Lower leg skin (tissue), 3 donors: ENCODE measurements at regions not wholly inside any gene's neighbourhood (a gene's known extent, or its start where the extent isn't known, plus 50 kb on each side); places are given as distances from the start of the nearest gene placed in this dataset.

Experiments
- POLR2A ChIP-seq, 2 donors: fragments of 450-650 bp; IDR thresholded peaks; one replicate each; pipeline ENCODE4 v1.6.1; 2016 to 2017; ENCODE audit warnings: antibody characterized with exemption in 2 of 2, mild to moderate bottlenecking in 1 of 2, moderate library complexity in 1 of 2
- TF ChIP-seq, protein P1 (sequence below), 3 donors: fragments of 450-650 bp; IDR thresholded peaks; one replicate each; pipeline ENCODE4 v1.5.1; 2016; ENCODE audit warnings: antibody characterized with exemption in 3 of 3, mild to moderate bottlenecking in 3 of 3, moderate library complexity in 2 of 3

DNA sequence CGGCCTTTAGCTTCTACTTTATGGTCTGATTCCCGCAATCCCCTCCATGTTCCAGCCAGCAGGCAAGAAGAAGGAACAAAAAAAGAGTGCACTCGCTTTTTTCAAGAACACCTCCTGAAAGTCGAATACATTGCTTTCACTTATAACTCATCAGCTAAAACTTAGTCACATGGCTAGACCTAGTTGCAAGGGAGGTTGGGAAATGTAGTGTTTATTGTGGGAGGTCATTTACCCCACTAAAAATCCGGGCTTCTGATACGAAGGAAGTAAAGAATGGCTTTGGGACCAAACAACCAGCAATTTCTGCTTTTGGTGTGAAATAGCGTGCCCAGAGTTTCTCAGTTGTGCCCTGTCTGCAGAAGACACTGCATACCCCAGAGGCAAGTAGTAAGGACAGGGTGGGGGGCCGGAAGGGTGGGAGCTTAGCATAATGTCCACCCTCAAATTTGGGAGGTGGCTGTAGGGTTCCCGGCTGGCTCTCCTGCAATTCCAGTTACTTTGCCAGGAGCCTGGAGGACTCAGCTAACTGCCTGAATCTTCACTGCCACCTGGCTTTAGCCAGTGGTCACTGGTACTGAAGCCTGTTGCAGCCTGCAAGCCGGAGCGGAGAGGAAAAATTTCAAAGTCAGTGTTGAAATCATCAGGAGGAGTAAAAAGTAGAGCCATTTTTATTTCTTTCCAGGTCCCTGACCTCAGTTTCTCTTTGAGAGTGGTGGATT is 57.7 kb upstream of the F3 start:
- TF ChIP-seq, protein P1, sequence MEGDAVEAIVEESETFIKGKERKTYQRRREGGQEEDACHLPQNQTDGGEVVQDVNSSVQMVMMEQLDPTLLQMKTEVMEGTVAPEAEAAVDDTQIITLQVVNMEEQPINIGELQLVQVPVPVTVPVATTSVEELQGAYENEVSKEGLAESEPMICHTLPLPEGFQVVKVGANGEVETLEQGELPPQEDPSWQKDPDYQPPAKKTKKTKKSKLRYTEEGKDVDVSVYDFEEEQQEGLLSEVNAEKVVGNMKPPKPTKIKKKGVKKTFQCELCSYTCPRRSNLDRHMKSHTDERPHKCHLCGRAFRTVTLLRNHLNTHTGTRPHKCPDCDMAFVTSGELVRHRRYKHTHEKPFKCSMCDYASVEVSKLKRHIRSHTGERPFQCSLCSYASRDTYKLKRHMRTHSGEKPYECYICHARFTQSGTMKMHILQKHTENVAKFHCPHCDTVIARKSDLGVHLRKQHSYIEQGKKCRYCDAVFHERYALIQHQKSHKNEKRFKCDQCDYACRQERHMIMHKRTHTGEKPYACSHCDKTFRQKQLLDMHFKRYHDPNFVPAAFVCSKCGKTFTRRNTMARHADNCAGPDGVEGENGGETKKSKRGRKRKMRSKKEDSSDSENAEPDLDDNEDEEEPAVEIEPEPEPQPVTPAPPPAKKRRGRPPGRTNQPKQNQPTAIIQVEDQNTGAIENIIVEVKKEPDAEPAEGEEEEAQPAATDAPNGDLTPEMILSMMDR (IDR thresholded peaks at IDR 0.05) = no peak
- TF ChIP-seq POLR2A (IDR thresholded peaks at IDR 0.05) = no peak
